HG02642 (cell line): ENCODE measurements at regions not wholly inside any gene's neighbourhood (a gene's known extent, or its start where the extent isn't known, plus 50 kb on each side); places are given as distances from the start of the nearest gene placed in this dataset.
"Not testable (repeated sequence)": the region's sequence is repeated elsewhere in the genome, so short reads cannot be mapped to it uniquely, and the experiment has no call there.

Source experiments
- ATAC-seq: cut with Tn5 transposase; IDR thresholded peaks from one replicate; pipeline ENCODE4 v1.9.1; 2021; ENCODE audit warnings: mild to moderate bottlenecking; ENCODE audit not compliant: unreplicated experiment, poor library complexity

- no peak for ATAC-seq
Observed at GRCh38 chr14:82987502-82988124, 1454.0 kb upstream of the SEL1L start.

- not testable (repeated sequence) for ATAC-seq
Observed at GRCh38 chr14:82994547-82994946, 1460.9 kb upstream of the SEL1L start.

- no peak for ATAC-seq
Observed at GRCh38 chr14:82999802-83000201, 1466.1 kb upstream of the SEL1L start.

GRCh38 chr14:83004456-83005006 is 1470.9 kb upstream of the SEL1L start:
- ATAC-seq: no peak

GRCh38 chr14:83006121-83006670 is 1472.5 kb upstream of the SEL1L start:
- no peak for ATAC-seq

GRCh38 chr14:83007052-83007451 is 1473.4 kb upstream of the SEL1L start:
- ATAC-seq: not testable (repeated sequence)

GRCh38 chr14:83007641-83008225 is 1474.1 kb upstream of the SEL1L start:
- no peak for ATAC-seq

- ATAC-seq: no peak
Observed at GRCh38 chr14:83017296-83017695, 1483.6 kb upstream of the SEL1L start.

GRCh38 chr14:83019744-83020414 is 1486.2 kb upstream of the SEL1L start:
- no peak for ATAC-seq

GRCh38 chr14:83021323-83021722 is 1487.7 kb upstream of the SEL1L start:
- ATAC-seq: no peak

GRCh38 chr14:83023369-83023768 is 1489.7 kb upstream of the SEL1L start:
- no peak for ATAC-seq

GRCh38 chr14:83041224-83041623 is 1507.6 kb upstream of the SEL1L start:
- ATAC-seq: no peak

GRCh38 chr14:83042858-83043257 is 1509.2 kb upstream of the SEL1L start:
- no peak for ATAC-seq

- no peak for ATAC-seq
Observed at GRCh38 chr14:83044001-83044400, 1510.3 kb upstream of the SEL1L start.

GRCh38 chr14:83047059-83047830 is 1513.6 kb upstream of the SEL1L start:
- no peak for ATAC-seq

- no peak for ATAC-seq
Observed at GRCh38 chr14:83053022-83053710, 1519.5 kb upstream of the SEL1L start.

GRCh38 chr14:83058068-83058467 is 1524.4 kb upstream of the SEL1L start:
- no peak for ATAC-seq

GRCh38 chr14:83071888-83072501 is 1538.3 kb upstream of the SEL1L start:
- no peak for ATAC-seq

- no peak for ATAC-seq
Observed at GRCh38 chr14:83085136-83085535, 1551.5 kb upstream of the SEL1L start.
